PFSK-1 (cell line): ENCODE measurements at regions not wholly inside any gene's neighbourhood (a gene's known extent, or its start where the extent isn't known, plus 50 kb on each side); places are given as distances from the start of the nearest gene placed in this dataset.

Source experiments
- FOXP2 ChIP-seq: optimal IDR thresholded peaks from 2 replicates; pipeline ENCODE3; 2011; ENCODE audit warnings: borderline replicate concordance, control low read depth, inconsistent platforms; ENCODE audit not compliant: insufficient read depth; ENCODE audit errors: extremely low read length, extremely low read depth
- POLR2AphosphoS5 ChIP-seq: IDR thresholded peaks from 2 replicates; pipeline ENCODE4 v1.6.1; 2012; ENCODE audit warnings: low read depth, mild to moderate bottlenecking, control low read depth, low read length, moderate library complexity
- REST ChIP-seq, 2 experiments: IDR thresholded peaks; 2 replicates each; pipeline versions ENCODE4 v1.6.1 to v1.8.0; 2011 to 2012; ENCODE audit warnings: low read depth in 2 of 2, low read length in 2 of 2, control low read depth in 1 of 2, inconsistent platforms in 1 of 2, mild to moderate bottlenecking in 1 of 2, moderate library complexity in 1 of 2; ENCODE audit not compliant: insufficient read depth in 1 of 2
- SIN3A ChIP-seq: IDR thresholded peaks from 2 replicates; pipeline ENCODE4 v1.6.1; 2012; ENCODE audit warnings: mild to moderate bottlenecking, low read length, moderate library complexity, borderline replicate concordance; ENCODE audit not compliant: insufficient read depth
- TAF1 ChIP-seq: IDR thresholded peaks from 2 replicates; pipeline ENCODE4 v1.6.1; 2012; ENCODE audit warnings: low read length, control low read depth, borderline replicate concordance; ENCODE audit not compliant: insufficient read depth

- no peak for TF ChIP-seq POLR2AphosphoS5
- TF ChIP-seq REST (IDR thresholded peaks at IDR 0.05; ENCODE audit: insufficient read depth in 1 of 2, low read depth in 2 of 2, low read length in 2 of 2) = no peak
- TF ChIP-seq FOXP2 = no peak
- no peak for TF ChIP-seq SIN3A
- TF ChIP-seq TAF1 = no peak
Measured at GRCh38 chr2:10238991-10239485, 63.7 kb upstream of the HPCAL1 start.

GRCh38 chr2:10239561-10239967, 63.1 kb upstream of the HPCAL1 start:
- no peak for TF ChIP-seq REST (IDR thresholded peaks at IDR 0.05; ENCODE audit: insufficient read depth in 1 of 2, low read depth in 2 of 2, low read length in 2 of 2)
- TF ChIP-seq POLR2AphosphoS5 = no peak
- no peak for TF ChIP-seq TAF1
- no peak for TF ChIP-seq SIN3A
- no peak for TF ChIP-seq FOXP2

GRCh38 chr2:10240161-10240681, 62.5 kb upstream of the HPCAL1 start:
- TF ChIP-seq POLR2AphosphoS5 (no peak), TAF1 (no peak), SIN3A (no peak), REST (IDR thresholded peaks at IDR 0.05; ENCODE audit: insufficient read depth in 1 of 2, low read depth in 2 of 2, low read length in 2 of 2) (no peak), FOXP2 (no peak)

- TF ChIP-seq REST (IDR thresholded peaks at IDR 0.05; ENCODE audit: insufficient read depth in 1 of 2, low read depth in 2 of 2, low read length in 2 of 2) = no peak
- TF ChIP-seq SIN3A = no peak
- TF ChIP-seq POLR2AphosphoS5 = no peak
- TF ChIP-seq FOXP2 = no peak
Measured at GRCh38 chr2:10240911-10241610, 61.6 kb upstream of the HPCAL1 start.
